ENCODE measurements at regions not wholly inside any gene's neighbourhood (a gene's known extent, or its start where the extent isn't known, plus 50 kb on each side); places are given as distances from the start of the nearest gene placed in this dataset.

DNA sequence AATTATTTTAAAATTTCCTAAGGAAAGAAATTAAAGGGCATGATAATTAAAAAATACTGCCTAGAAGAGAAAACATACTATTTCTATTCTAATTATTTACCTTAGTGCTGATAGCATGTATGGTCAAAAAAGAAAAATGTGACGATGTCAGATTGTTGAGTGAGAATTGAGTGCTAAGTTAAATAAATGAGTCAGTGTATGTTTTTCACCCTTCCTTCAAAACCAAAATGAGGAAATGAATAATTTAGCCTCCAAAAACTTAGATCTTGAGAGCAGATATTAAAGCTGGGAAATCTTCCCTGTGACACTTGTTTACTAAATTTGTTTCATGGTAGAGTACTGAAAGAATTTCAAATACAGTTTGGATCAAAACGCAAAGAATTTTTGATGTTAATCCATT lies 58.6 kb upstream of the NYAP2 start:
- no peak for DNase-seq

DNA sequence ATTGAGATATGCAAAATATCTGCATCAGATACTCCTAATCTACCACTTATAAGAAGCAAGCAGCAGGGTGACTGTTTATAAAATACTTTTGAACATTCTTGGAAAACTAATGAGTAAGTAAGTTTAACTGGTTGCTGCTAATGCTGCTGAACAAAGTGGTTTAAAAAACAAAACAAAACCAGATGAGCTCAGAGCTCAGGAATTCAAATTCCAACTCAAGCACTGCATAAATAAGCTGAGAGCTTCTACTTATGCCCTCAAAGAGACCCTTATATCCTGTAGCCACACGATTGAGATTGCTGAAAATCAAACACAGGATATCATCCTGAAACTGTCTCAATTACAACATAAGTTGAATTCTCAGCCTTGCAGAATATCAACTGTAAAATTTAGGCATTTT lies 62.3 kb upstream of the NYAP2 start:
- DNase-seq: no peak

DNA sequence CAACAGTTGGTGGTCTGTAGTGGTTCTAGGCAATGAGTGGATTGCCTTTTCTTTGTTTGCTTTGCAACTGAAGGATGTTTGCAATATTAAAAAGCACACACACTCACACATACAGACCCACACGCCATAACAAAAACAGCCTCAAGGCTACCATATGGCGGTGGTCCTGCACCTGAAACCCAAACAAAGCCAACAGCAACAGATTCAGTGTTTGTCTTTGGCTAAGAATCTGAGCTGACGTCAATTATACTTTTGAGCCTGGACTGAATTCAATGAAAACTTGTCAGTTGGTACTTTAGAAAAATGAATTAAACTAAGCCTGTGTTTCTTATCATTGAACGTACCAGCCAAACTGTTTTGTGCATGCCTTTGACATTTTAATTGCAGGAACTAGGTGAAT lies 65.0 kb upstream of the NYAP2 start:
- DNase-seq: no peak

DNA sequence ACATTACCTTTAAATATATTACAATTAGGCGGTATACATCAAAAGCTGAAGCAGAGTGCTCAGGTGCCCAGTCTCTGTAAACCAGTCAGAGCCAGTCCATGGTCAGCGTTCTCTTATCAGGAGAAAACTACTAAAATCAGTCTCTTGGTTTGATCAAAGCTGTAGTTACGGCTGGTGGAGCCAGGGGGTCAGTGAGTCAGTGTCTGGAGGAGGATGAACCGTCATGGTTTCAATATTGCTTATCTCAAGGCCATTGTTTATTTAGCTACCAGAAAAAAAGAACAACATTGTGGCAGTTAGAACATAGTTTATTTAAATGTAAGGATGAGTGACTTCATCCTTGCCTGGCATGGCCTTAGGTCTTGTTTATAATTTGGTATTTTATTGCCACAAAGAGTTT lies 71.3 kb upstream of the NYAP2 start:
- DNase-seq: no peak

DNA sequence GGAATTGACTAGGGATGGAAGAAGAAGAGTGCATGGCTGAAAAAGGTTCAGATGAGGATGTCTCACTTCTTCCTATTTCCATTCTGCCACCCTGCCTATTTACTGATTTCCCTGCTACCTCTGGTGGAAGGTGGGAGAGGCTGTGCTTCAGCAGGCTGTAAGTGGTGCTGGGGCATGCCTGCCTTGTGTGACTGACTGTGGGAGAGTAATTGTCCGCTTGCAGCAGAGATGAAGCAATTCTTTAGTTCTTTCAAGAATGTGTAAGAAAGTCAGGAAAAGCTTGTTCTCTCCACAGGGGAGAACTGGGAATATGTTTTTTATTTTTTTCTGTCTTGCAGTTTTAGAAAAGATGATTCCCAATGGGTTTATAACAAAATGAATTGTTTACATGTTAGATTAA lies 72.5 kb upstream of the NYAP2 start:
- DNase-seq: no peak

DNA sequence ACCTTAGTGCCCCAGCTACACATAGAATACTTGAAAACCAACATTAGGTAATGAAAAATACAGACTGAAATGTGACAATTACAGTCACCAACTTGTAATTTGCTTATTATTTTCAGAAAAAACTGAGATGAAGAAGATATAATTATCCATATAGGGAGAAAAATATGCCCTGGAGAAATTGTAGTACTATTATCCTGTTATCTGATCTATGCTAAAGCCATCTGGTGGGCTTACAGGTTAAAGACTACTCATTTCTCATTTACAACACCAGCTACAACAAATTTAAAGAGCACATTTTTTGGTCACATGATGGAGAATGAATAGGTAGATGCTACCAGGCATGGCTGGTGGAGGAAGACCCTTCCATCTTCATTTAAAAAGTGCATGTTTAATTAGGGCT lies 79.6 kb upstream of the NYAP2 start:
- no peak for DNase-seq

DNA sequence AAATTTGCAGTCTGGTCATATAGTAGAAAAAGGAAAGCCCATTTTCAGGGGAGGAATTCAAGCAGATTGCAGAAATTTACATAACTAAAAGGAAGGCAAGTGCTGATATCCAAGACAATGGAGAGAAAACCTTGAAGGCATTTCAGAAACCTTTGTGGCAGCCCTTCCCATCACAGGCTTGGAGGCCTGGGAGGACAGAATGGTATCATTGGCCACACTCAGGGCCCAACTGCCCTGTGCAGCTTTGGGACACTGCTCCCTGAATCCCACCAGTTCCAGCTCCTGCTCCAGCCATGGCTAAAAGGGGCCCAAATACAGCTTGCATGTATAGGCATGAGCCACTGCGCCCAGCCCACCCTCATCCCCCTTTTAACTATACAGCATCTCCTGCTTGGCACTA lies 81.1 kb upstream of the NYAP2 start:
- DNase-seq: no peak

DNA sequence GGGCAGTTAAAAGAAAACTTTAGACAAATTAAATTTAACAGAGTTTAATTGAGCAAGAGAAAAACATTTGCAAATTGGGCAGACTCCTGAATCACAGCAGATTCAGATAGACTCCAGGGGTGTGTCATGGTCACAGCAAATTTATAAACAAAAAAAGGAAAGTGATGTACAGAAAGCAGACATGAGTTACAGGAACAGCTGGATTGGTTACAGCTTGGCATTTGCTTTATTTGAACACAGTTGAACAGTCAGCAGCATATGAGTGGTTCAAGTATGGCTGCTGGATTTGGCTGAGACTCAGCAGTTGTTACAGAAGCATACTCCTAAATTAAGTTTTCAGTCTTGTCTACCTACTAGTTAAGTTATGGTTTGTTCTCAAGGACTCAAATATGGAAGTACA lies 82.3 kb upstream of the NYAP2 start:
- no peak for DNase-seq

DNA sequence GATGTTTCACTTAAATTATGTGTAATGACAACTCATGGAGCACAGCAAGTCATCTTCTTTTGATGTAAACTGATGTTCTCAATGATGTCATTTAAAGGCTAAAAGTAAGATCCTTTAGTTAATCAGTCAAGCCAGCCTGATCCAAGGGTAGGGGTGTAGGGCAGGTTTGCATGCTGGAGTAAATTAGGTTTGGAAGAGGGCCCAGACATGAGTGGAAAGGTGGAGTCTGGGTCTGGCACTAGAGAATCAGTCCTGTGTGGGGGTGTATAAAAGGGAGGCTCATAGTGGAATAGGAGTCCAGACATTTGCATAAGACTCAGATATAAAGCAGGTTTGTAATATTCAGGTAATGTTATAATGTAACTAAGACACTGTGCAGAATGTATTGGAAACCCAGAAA lies 88.8 kb upstream of the NYAP2 start:
- DNase-seq: no peak

DNA sequence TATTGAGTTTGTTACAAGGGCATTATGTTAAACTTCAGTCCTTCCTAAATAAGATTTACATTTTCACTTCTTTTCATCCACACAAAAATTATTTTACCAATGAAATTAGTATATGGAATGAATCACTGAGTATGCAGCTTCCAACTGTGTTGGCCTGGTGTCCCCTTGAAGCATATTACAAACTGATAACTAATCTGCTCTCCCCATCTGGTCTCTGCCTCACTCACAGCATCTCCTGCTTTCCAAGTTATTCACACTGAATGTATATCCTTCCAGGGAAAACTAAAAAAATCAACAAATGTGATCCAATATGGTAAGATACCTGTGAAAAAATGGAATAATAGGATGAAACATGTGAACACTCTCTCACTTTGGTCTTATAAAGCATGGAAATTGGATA lies 90.0 kb upstream of the NYAP2 start:
- no peak for DNase-seq

DNA sequence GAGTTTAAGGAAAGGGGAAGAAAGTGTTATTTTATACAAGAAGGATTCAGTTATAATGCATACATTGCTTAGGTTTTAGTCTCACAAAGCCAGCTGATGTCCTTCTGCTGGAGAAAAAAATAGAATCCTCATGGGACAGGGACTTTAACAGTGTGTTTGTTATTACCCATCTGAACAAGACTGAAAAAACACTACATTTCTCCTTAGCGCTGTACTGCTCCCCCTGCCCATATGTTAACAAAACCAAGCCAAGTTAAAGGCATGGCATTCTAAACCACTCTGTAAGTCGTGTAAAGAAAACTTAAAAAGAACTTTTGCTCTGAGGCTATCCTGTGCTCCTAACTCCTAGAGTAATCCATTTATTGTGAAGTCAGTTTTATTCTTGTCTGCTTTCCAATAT lies 102.6 kb upstream of the NYAP2 start:
- DNase-seq: no peak

DNA sequence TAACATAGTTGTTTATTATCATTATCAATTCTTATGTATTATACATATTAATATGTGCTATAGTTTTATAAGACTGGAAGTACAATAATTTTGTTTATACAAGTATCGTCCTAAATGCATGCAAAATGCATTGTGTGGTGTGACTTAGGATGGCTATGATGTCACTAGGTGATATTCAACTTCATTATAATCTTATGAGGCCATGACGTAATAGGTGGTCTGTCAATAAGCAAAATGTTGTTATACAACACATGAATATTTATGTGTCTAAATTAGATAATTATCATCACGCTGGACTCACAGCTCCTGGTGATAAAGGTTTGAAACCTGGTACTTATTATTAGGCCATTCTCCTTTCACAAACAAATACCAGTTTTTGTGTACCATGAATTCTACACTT lies 104.4 kb upstream of the NYAP2 start:
- DNase-seq: no peak

DNA sequence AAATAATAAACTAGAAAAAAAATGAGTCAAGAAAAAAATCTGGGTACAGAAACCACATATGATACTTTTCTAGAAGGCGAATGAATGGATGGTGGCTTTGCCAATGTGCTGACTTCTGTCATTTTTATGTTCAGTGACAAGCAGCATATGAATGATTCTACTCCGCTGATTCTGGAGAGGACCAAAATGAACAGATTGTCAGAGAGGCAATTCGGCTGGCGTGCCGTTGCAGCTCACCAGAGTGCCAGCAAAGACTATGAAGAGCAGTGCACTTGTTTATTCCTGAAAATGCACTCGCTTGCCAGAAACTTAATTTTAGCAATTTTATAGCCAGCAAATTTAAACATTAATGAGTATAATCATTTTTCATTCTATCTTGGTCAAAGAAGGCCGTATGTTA lies 105.9 kb upstream of the NYAP2 start:
- no peak for DNase-seq

DNA sequence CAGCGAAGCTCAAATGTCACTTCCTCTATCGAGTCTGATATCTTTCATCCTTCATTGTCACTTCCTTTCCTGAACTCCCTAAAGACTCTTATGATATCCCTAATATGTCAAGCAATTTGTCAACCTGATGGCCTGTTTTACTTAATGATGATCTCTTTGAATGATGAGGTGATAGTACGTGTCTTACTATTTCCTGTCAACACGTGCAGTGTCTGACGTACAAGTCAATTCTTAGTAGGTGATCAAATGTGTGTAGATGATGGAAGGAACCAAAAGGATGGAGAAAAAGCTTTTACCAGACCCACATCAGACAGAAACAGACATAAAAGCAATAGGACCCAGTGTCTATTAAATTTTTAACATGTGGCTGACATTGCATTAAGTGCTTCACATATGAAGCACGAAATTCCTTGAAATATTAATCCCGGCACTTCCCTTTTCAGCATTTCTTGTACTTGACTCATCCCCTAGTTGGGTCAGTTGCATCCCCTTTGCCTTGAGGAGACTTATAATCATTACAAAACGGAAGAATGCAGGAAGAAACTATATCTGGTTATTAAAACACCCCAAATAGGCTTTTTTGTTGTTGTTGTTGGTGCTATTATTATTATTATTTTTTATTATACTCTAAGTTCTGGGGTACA lies 108.6 kb upstream of the NYAP2 start:
- no peak for DNase-seq

DNA sequence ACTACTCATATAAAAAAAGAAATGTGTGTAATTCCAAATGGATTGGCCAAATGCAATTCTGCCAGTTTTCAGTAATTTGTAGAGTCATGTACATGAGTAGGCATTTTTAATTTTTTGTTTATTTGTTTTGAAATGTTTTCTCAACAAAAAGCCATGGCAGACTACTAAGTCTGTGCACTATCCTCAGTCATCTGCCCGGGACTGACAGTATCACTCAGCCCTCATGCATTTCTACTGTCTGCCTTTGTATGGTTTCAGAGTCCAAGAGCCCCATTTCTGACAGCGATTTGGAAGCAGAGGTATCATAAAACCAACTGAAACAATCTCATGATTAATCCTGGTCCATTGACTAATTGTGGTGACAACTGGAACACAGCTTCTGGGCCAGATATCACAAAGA lies 109.9 kb upstream of the NYAP2 start:
- no peak for DNase-seq

DNA sequence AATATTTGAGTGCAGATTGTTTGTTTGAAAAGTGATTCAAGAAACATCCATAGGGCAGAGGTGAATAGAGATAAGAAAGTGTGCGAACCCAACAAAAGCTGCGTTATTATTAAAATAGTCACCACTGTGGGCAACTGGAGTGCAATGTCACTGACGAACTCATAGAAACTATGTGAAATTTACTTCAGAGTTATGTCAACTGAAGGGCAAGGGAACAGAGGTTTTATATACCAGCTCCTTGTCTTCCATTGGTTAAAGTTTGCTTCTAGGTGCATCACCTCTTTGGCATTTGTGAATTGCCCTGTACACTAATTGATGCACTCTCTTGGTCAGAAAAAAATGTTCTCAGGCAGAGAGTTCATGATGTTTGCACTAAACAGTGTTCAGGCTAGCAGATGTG lies 110.5 kb upstream of the NYAP2 start:
- no peak for DNase-seq

DNA sequence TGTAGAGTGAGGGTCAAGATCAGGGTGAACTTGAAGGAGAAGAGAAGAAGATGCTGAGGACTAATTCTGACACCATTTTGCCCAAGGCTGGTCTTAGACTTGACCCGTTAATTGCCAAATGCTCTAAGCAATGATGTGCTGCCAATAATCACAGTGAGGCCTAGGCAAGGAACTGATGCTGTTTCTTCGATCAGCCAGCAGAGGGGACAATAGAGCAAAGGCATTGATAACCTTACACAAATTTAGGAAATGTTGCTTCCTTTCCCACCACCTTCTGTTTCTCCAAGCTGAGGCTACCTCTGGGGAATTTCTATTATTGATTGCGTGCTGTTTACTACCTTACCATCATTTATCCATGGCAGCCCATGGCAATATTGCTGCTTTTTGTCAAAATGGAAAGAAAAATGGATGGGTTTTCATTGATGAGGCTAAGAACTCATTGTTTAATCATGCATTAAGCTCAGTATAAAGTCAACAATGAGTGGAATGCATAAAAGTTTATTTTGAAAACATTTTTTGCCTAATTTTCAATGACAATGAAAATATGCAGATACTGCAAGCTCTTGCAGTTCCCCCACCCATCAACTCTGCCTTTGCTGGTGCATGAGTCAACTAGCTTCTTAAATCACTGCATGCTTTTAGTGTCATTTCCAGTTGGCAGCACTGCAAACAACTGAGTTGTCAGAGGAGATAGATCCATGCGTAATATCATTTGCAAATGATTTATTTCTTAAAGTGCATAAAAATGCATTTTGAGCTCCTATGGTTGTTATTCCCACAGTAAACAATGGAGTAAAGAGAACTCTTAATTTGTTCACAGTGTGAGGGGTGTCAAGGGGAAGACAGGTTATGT lies 116.4 kb upstream of the NYAP2 start:
- DNase-seq: peak; percentile 41

DNA sequence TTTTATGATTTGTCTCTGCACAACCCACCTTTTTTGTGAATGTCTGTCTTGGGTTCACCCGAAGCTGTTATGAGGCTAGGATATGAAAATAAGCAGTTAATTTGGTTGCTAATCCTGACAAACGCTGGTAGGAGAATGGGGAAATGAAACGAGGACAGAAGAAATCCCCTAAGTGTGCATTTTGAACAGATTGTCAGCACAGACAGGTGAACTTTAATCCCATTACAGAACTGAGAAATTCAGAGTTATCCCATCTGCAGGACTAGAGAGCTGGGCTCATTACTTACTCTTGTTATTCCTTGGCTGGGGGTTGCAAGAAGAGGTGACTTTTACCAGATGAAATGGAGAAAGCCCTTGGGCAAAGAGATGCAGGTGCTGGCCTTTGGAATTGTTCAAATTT lies 123.3 kb upstream of the NYAP2 start:
- no peak for DNase-seq

DNA sequence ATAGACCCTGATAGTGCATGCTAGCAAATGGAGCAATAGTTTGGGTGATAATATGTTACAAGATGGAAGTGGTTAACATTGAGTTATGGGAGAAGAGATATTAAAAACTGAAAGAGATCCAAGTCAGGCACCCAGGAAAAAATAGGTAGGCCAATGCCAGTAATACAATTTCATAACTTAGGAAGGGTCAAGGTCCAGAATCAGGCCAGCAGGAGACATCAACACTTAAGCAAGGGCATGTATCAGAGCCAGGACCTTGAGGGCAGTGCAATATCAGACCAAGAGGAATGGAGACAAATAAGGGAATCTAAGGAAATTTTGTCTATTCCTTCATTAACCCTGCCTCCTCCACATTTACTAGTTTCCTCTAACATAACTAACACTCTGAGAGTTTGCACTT lies 124.1 kb upstream of the NYAP2 start:
- DNase-seq: no peak

DNA sequence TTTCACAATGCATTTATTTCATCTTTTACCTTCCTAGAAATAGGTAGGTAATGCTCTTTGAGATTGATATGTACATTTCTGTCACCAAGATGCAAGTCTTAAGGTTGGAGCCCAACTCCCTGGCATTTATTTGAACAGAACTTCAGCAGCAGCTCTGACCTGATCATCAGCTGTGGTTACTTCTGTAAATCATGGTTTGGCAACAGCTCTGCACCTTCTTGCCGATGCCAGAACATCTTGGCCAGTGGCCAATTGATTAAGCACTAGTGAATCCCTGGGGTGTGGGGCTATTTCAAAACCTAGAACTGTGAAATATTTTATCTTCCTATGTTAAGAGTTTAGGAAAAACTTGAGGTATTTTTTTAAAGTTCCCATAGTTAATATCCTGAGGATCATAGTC lies 124.8 kb upstream of the NYAP2 start:
- DNase-seq: no peak

DNA sequence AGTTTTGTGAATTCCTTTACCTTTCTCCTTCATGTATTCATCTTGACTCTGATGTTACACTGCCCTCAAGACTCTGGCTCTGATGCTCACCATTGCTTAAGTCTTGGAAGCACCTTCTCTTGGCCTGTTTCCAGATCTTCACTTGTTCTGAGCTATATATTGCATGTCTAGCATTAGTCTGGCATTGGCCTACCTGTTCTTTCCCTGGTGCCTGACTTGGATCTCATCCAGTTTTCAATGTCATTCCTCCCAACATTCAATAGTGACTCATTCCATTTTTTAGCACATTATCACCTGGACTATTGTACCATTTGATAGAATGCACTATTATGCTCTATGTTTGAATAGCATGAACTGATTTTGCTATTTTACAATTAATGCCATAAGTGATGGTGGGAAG lies 127.3 kb upstream of the NYAP2 start:
- DNase-seq: no peak

DNA sequence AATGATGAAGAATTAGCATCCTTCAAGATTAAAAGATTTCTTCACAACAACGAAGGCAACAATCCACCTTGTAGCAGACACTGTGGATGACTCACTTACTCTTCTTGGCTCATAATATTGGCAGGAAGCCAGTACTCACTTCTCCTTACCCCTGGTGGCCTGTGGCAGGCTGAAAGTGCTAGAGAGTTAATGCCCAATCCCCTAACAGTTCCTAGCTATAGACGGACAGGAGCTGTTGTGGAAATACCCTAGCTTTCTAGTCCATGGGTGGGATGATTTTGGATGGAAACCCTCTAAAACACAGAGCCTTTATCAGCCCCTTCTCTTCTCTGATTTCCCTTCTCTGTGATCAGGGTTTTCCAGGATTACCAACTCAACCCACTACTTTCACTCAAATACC lies 128.6 kb upstream of the NYAP2 start:
- DNase-seq: peak; percentile 41

DNA sequence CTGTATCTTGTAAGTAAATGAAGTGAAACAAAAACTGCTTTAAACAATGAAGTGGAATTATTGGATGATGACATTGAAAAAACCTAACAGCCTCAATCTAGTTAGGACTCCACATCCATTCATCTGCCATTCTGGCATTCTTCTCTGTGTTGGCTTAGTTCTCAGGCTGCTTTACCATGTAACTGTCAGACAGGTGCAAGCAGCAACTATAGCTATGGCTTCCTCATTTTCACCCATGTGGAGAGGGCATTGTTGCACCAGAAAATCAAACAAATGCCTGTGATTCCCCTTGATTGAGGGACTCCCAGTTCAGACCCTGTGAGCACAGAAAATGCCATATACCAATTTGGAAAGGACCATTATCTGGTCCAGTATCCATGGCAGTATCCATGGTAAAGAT lies 129.5 kb upstream of the NYAP2 start:
- DNase-seq: no peak

DNA sequence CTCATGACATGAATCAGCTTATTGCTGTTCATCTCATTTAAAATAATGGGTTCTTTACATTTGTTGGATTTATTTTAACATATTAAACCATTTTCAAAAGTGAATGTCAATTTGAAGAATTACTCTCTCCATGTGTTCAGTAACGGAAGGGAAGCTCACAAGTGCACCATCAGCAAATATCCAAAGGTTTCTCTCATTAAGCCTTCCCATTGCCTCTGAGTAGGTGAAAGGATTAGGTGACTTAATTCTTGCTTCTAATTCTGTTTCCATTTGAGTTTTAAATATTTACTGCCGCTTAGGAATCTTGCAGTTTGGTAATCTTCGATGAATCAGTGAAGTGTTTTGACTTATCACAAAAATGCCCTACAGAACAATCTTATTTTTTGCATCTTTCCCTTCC lies 145.1 kb upstream of the NYAP2 start:
- DNase-seq: no peak

DNA sequence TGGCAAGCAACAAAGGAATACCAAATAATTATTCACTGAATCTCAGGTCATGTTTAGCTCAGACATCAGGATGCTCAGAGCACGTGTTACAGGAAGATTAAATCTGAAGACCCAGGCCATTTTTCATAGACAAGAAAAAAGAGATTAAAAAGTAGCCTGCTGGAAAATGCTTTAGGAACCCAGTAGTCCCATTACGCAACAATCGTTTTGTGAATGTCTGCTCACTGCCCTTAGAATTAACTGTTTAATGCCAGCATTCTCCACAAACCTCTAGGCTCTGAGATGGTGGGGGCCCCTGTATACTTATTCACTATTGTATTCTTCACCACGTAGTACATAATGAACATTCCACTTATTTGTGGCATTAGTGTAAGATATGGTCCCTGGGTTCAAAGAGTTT lies 154.6 kb upstream of the NYAP2 start:
- no peak for DNase-seq

Data from CD4-positive, alpha-beta T cell treated with Interleukin-4 for 4 hours (primary cell).